HG03457 (cell line): ENCODE measurements at regions not wholly inside any gene's neighbourhood (a gene's known extent, or its start where the extent isn't known, plus 50 kb on each side); places are given as distances from the start of the nearest gene placed in this dataset.

Experiments
- ATAC-seq: cut with Tn5 transposase; IDR thresholded peaks from one replicate; pipeline ENCODE4 v1.9.1; 2021; ENCODE audit warnings: moderate number of reproducible peaks; ENCODE audit not compliant: unreplicated experiment

- ATAC-seq, result no peak
Measured at GRCh38 chr1:87853576-87854351, 525.1 kb downstream of the LMO4 start.

GRCh38 chr1:87863317-87863716 lies 534.6 kb downstream of the LMO4 start:
- no peak for ATAC-seq

DNA sequence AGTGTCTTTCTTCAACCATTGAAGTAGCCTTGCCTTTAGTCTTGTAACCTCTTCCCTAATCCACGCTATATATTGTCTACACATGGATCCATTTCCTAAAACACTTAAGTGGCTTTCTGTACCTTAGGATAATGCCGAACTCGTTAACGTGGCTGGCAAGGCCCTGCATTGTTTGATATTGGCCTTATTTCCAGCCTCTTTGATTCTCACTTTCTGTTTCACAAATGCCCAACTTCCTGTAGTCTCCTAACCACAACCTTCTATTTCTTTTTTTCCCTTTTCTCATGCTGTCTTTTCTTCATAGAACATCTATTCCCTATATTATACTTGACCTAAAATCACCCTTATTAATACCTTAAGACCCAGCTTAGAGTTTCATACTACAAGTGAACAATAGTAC lies 536.0 kb downstream of the LMO4 start:
- ATAC-seq, result no peak

- ATAC-seq, result no peak
Measured at GRCh38 chr1:87866416-87866815, 537.7 kb downstream of the LMO4 start.

- ATAC-seq, result no peak
Measured at GRCh38 chr1:87867626-87868025, 538.9 kb downstream of the LMO4 start.

GRCh38 chr1:87869567-87869966 lies 540.9 kb downstream of the LMO4 start:
- no peak for ATAC-seq

GRCh38 chr1:87872189-87872588 lies 543.5 kb downstream of the LMO4 start:
- ATAC-seq, result peak; percentile 63

GRCh38 chr1:87872692-87873091 lies 544.0 kb downstream of the LMO4 start:
- no peak for ATAC-seq

GRCh38 chr1:87878873-87879272 lies 550.2 kb downstream of the LMO4 start:
- ATAC-seq, result no peak

DNA sequence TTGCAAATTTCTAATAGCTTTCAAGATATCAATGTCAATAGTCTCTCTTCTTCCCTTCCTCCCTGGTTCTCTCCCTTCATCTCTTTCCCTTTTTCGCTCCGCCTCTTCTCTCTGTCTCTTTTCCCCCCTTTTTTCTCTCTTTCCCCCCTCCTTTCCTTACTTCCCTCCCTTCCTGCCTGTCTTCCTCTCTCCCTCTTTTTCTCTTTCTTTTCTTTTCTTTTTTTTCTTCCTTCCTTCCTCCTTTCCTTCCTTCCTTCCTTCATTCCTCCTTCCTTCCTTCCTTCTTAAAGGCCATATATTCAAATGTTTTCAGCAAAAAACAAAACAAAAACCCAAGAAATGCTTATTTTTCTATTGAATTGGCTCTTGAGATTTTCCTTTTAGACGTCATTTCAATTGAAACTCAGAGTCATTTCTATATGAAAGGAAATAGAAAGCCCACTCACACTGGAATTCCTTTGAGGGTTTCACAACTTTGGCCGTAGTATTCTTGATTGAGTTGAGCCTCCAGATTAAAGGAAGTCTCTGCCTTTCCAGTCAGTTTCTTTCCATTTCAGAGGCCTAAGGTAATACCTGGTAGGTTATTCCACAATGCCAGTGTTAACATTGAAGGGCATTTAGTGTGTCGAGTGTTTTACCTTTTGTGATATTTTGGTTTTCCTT lies 551.5 kb downstream of the LMO4 start:
- no peak for ATAC-seq

- no peak for ATAC-seq
Measured at GRCh38 chr1:87880764-87881163, 552.1 kb downstream of the LMO4 start.

GRCh38 chr1:87883906-87884305 lies 555.2 kb downstream of the LMO4 start:
- no peak for ATAC-seq

GRCh38 chr1:87884581-87884980 lies 555.9 kb downstream of the LMO4 start:
- ATAC-seq, result no peak

- ATAC-seq, result no peak
Measured at GRCh38 chr1:87885278-87886025, 556.8 kb downstream of the LMO4 start.

DNA sequence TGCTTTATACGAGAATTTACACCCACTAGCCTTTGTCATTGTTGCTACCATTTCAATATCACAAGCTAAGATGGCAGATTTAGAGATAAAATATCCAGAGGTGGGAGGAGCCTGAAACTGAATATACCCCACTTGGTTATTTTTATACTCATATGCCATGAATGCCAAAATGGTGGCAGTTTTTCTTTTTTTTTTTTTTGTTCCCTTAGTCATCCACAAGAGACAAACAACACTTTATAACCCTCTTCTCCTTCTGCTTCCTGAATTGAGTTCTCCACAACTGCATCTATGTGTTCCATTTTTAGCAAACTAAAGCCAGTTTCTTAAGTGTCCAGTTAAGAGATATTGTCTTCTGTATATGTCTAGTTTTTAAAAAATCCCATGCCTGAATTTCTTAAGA lies 558.4 kb downstream of the LMO4 start:
- no peak for ATAC-seq

- no peak for ATAC-seq
Measured at GRCh38 chr1:87888446-87888845, 559.8 kb downstream of the LMO4 start.

GRCh38 chr1:87894062-87894461 lies 565.4 kb downstream of the LMO4 start:
- ATAC-seq, result no peak

DNA sequence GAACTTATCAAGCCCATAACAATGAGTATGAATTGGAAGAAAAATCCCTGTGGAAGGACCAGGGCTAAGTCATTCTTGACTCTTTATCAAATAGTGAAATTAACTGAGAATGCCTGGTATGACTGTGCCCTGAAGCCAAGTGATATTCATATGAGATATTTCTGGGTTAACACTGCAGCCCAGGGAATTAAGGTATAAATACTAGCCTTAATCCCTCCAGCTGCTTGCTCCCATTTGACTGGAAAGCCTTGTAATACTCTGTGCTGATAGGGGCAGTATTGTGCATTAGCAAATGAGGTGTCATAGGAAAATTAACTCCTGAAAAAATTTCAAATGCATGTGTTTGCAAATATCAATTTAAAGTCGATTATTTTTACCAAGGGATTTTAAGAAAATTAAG lies 568.8 kb downstream of the LMO4 start:
- no peak for ATAC-seq

DNA sequence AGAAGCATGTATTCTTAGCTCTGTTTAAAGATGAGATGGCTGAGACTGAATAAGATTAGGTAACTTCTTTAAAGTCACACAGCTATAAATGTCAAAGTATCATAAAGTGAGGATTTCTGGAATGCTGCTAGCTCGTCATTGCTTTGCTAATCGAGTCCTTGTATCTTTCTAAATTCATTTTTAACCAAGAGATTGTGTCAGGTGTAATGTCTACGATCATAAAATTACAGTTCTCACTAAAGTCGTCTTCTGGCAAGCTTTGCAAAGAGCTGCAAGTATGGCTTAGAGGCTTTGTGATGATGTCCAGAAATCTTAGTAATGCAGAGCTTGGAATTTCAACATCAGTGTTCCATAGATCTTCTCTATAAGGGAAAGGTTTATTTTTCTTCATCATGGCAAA lies 569.8 kb downstream of the LMO4 start:
- ATAC-seq, result no peak

GRCh38 chr1:87899017-87899416 lies 570.3 kb downstream of the LMO4 start:
- ATAC-seq, result no peak

DNA sequence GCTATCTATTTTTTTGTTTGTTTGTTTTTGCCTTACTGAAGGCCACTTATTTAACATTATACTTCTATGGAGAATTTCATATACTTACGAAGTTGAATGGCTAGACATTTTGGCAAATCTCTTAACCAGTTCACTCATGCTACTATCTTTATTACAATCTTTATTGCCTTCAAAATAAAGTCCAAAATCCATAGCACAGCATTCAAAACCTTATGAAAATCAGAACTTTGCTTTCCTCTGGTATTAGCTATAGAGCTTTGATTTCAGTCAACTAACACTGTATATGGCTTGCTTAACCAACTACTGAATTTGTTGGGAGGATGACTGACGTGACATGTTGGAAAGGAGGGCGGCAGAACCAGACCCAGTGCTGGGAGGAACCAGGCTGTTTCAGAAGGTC lies 571.1 kb downstream of the LMO4 start:
- ATAC-seq, result no peak

GRCh38 chr1:87902830-87903229 lies 574.1 kb downstream of the LMO4 start:
- ATAC-seq, result peak; percentile 80
